ENCODE measurements at regions not wholly inside any gene's neighbourhood (a gene's known extent, or its start where the extent isn't known, plus 50 kb on each side); places are given as distances from the start of the nearest gene placed in this dataset.

- TF ChIP-seq EZH2 (IDR thresholded peaks at IDR 0.05; ENCODE audit: low read depth) (no peak), CTCF (conservative IDR thresholded peaks at IDR 0.05) (no peak)
Measured at GRCh38 chr4:52358883-52359321, 300.2 kb downstream of the USP46 start.

All from PC-9 (cell line).